Middle frontal gyrus (tissue), 1 donor: ENCODE measurements at regions not wholly inside any gene's neighbourhood (a gene's known extent, or its start where the extent isn't known, plus 50 kb on each side); places are given as distances from the start of the nearest gene placed in this dataset.
A peak's percentile ranks its signal among the peaks of the same experiment; 100 is the strongest.
"Not testable (repeated sequence)": the region's sequence is repeated elsewhere in the genome, so short reads cannot be mapped to it uniquely, and the experiment has no call there.

ENCODE experiments used
- DNase-seq: peaks from one replicate; pipeline ENCODE4 v3.0.0-alpha.2; 2015; ENCODE audit warnings: low spot score; ENCODE audit errors: extremely low spot score

- DNase-seq = no peak
Observed at GRCh38 chr12:124675881-124676713, 108.7 kb upstream of the NCOR2 start.

GRCh38 chr12:124674937-124675336 is 107.5 kb upstream of the NCOR2 start:
- no peak for DNase-seq

DNA sequence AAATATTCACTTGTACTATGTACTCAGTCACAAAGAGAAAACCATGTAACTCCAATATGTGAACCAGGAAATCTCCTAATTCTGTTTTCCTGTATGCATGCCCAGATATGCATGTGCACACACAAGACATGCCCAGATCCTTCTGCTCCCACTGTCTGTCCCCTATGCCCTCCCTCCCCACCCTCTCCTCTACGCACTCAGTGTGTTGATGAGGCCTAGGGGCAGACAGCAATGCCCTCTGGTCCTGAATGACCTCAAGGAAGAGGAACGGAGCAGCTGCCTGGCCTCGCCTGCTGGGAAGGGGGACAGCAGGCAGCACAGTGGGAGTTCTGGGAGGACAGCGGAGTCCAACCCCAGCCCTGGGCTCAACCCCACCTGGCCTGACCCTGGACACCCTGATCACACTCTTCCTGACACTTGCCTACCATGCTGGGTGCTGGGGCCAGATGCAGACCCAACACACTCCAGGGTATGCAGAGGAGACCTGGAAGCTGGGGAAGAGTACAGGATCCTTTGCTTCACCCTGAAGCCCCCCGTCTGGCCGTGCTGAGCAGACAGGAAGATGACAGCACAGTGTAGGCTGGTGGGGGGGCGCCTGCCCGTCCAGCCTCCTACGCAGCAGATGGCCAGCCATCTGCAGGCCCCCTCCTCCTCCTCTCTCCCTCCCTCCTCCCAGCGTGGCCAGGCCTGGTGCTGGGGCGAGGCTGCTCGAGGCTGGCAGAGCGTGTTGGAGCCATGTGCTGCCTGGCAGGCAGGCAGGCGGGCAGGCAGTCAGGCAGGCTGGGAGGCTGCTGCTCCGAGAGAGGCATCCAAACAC is 106.6 kb upstream of the NCOR2 start:
- DNase-seq = peak; percentile 77

- DNase-seq = not testable (repeated sequence)
Observed at GRCh38 chr12:124669271-124669721, 101.9 kb upstream of the NCOR2 start.

DNA sequence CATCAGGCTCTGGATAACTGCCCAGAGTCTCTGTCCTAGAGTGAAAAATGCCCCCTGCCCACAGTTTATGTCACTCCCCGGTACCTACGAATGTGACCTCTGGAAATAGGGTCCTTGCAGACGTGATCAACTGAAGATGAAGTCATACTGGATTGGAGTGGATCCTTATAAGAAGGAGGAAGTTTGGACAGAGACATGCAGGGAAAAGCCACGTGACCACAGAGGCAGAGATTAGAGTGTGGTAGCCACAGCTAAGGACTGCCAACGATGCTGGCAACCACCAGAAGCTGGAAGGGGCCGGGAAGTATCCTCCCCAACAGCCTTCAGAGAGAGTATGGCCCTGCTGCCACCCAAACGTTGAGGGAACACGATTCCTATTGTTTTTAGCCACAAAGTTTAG is 101.2 kb upstream of the NCOR2 start:
- no peak for DNase-seq

DNA sequence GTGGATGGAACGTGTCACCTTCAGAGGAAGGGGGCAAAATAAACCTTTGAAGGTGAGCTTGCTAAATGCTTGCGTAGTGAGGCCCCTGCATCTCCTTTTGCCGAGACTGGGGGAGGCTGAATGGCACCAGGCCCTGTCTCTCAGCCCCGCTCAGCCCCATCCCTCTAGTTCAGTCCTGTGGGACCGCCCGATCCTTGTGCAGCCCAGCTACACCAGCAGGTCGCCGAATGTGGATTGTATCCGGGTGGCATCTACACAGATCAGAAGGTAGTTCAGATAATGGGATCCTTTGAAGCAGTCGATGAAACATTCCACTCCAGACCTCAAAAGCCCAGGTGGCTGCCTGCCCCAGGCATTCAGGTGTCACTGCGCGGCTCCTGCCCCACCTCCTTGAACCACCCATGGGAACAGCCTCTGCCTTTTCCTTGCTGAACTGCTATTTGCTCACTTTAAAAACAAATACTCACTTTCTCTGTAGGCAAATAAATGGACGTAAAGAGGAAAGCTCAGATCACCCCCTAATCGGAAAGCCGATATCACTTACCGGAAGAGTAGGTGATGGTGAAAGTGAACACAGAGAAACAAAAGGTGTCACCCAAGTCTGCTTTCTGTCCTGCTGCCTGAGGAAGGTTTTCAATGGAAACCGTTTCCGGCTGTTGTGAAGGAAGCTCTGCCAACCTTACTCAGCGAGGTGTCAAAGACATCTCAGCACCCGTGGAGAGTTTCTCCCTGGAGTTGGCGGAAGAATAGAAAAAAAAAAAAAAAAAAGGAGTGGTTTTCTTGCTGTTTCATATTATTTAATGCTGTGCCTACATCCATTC is 100.3 kb upstream of the NCOR2 start:
- peak; percentile 18 for DNase-seq

DNA sequence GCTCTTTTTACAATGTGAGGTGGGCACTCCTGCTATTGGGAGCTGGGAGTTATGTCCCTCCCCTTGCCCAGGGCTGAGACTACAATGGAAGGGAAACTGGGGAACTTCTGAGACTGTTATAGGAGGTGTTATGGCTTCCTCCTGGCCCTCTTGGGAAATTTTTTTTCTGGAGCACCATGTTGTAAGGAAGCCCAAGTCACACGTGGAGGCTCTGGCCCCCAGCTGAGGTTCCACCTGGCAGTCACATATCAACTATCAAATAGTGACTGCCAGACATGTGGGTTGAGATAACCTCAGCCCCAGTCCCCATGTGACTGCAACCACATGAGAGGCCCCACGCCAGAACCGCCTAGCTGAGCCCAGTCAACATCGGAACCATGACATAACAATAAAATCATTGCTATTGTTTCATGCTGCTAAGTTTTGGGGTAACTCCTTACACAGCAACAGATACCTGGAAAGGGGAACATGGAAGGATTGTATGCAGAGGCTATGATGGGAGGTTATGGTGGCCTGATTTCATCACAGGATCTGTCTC is 99.4 kb upstream of the NCOR2 start:
- DNase-seq = no peak

DNA sequence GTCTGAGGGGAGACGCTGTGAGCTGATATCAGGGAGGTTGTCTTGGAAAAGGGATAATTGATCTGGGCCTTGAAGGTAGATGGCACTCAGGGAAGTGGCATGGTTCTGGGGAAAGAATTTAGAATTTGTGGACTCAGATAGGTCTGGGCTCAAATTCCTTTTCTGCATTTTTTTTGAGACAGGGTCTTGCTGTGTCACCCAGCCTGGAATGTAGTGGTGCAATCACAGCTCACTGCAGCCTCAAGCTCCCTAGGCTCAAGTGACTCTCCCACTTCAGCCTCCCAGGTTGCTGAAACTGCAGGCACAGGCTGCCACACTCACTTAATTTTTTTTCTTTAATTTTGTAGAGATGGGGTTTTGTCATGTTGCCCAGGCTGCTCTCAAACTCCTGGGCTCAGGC is 98.1 kb upstream of the NCOR2 start:
- DNase-seq = no peak

GRCh38 chr12:124664395-124665111 is 97.1 kb upstream of the NCOR2 start:
- DNase-seq = no peak

DNA sequence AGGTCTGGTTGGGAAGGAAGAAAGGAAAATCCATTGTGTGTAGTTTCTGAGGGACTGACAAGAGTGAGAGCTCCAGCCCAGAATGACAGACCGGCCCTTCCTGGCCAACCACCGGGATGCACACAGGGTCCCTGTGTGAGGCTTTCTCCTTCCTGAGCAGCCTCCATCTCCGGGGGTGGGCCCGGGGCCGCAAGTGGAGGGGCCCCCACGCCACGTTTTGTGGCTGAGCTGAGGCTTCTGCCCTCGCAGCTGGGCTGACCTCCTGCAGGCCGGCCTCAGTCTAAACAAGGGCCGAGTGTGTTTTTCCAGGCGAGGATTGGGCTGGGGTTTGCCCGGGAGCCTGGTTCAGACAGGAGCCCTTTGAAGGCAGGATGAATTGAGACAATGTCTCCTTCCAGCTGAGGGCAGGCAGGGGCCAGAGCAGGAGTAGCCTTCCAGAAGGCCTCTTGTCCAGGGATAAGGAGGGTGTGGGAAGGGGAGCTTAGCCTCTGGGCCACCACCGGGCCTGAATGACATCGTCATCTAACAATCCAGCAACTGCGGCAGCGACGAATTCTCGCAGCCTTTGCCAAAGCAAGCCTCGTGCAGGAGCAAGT is 96.5 kb upstream of the NCOR2 start:
- peak; percentile 56 for DNase-seq

- DNase-seq = no peak
Observed at GRCh38 chr12:124663206-124663605, 95.8 kb upstream of the NCOR2 start.

DNA sequence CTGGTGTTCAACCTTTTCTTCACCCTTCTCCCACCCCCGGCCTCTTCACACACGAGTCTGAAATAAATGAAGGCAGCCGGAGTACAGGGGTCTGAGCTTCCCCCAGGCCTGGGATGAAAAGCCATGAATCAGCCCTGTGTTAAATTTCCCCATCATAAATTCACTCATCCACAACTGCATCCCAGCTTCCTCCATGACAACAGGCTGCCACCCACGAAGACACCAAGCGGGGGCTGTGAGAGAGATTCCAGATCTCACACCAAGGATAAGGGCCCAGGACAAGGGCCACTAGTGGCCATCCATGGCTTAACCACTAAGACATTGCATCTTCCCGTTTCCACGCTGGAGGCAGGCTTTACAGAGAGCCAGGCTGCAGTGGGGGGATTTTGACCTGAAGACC is 93.9 kb upstream of the NCOR2 start:
- DNase-seq = no peak

DNA sequence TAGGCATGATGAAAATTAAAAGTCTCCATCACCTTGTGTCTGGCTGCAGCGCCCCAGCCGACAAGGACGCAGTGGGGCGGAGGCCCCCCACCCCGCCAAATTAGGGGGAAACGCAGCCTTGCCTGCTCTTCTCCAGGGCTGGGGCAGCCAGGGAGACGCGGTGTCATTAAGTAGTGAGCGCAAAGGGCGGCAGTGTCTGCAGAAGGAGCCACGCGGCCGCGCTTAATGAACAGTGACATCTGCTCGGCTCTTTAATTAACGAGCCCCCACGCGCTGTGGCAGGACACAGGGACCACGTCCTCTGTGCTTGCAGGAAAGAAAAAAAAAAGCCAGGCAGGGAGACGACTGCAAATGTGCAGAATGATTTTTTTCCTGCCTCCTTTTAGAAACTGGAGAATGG is 93.4 kb upstream of the NCOR2 start:
- no peak for DNase-seq

GRCh38 chr12:124658806-124659402 is 91.5 kb upstream of the NCOR2 start:
- DNase-seq = no peak

- DNase-seq = no peak
Observed at GRCh38 chr12:124658302-124658701, 90.9 kb upstream of the NCOR2 start.

DNA sequence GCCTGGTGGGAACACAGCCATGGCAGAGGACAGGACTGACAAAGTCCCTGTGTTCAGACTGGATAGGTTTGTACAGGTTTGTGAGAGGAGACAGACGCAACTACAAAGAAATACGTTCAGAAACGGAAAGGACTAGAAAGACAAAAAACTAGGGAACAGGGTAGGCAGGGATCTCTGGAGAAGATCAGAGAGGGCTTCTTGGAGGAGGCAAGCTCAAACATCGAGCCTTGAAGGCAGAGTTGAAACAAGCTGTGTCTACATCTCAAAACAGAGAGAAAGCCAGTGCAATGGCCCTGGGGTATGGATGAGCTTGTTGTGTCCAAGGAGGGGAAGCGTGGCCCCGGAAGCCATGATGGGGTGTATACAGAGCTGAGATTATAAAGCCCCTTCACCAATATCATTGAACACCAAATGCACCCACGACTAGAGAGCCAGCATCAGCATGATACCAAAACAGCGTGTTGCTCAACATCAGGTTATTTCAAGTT is 89.6 kb upstream of the NCOR2 start:
- DNase-seq = no peak

DNA sequence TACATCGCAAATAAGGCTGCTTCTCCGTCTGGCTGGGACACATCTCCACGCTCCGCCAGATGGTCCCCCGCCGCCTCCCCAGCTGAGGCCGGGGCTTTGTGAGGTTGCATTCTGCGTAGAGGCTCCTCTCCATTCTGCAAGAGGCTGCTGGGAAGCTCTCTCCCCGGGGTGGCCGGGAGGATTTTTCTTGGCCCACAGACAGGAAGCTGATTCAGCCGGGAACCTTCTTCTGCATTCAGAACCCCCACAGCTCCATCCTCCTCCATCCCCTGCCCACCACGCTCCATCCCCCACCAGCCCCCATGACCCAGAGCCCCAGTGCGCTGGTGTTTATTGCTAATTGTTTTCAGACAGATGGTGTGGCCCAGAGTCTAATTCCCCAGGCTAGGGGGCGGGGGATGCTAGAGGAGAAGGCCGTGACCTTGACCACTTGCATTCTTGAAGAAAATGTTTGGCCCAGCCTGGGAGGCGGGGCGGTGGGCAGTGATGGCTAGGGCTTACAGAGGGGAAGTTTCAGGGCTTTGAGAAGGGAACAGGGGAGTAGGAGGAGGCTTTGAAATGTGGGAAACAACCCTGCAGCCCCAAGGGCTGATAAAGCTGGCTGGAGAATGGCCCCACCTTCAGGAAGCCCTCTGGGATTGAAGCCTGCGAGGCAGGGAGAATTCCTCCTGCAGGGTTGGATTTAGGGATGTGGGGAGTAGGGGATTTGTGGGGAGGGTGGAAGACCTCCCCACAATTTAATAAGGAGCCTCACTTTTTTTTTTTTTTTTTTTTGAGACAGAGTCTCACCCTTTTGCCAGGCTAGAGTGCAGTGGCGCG is 88.5 kb upstream of the NCOR2 start:
- DNase-seq = peak; percentile 80

GRCh38 chr12:124655048-124655697 is 87.8 kb upstream of the NCOR2 start:
- no peak for DNase-seq
